ENCODE measurements at regions not wholly inside any gene's neighbourhood (a gene's known extent, or its start where the extent isn't known, plus 50 kb on each side); places are given as distances from the start of the nearest gene placed in this dataset.

DNA sequence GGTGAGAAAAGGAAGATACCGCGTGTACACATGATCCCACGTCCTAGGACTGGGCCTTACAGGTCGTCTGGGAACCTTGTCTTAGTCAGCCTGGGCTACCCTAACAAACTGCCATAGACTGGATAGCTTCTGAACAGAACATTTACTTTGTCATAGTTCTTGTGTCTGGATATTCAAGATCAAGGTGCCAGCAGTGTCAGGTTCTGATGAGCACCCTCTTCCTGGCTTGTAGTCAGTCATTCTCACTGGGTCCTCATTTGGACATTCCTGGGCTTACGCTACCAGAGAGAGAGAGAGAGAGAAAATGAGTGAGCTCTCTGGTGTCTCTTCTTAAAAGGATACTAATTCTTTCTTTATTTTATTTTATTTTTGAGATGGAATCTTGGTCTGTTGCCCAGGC lies 685.8 kb upstream of the RBFOX1 start:
- TF ChIP-seq, protein P1, sequence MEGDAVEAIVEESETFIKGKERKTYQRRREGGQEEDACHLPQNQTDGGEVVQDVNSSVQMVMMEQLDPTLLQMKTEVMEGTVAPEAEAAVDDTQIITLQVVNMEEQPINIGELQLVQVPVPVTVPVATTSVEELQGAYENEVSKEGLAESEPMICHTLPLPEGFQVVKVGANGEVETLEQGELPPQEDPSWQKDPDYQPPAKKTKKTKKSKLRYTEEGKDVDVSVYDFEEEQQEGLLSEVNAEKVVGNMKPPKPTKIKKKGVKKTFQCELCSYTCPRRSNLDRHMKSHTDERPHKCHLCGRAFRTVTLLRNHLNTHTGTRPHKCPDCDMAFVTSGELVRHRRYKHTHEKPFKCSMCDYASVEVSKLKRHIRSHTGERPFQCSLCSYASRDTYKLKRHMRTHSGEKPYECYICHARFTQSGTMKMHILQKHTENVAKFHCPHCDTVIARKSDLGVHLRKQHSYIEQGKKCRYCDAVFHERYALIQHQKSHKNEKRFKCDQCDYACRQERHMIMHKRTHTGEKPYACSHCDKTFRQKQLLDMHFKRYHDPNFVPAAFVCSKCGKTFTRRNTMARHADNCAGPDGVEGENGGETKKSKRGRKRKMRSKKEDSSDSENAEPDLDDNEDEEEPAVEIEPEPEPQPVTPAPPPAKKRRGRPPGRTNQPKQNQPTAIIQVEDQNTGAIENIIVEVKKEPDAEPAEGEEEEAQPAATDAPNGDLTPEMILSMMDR (optimal IDR thresholded peaks at IDR 0.05 in 1 of 3, IDR thresholded peaks at IDR 0.05 in 1 of 3, conservative IDR thresholded peaks at IDR 0.05 in 1 of 3; ENCODE audit: extremely low read depth in 1 of 3, insufficient read depth in 2 of 3, low read length in 3 of 3): no peak
- no peak for TF ChIP-seq EZH2 (IDR thresholded peaks at IDR 0.05; ENCODE audit: low read length)

Data from keratinocyte (primary cell).